ENCODE measurements at regions not wholly inside any gene's neighbourhood (a gene's known extent, or its start where the extent isn't known, plus 50 kb on each side); places are given as distances from the start of the nearest gene placed in this dataset.
"Not testable (repeated sequence)": the region's sequence is repeated elsewhere in the genome, so short reads cannot be mapped to it uniquely, and the experiment has no call there.

GRCh38 chr21:6043430-6044275 is 4477.7 kb upstream of the TPTE start:
- H3K27ac ChIP-seq; DNase-seq (ENCODE audit: low read depth, low spot score); H3K9ac ChIP-seq (ENCODE audit: insufficient read length); H3K4me3 ChIP-seq; H3K36me3 ChIP-seq (ENCODE audit: insufficient read depth, low read length); H3K9me3 ChIP-seq (ENCODE audit: low read depth, low read length): not testable (repeated sequence)

GRCh38 chr21:6044695-6045094 is 4476.7 kb upstream of the TPTE start:
- H3K4me3 ChIP-seq; H3K9ac ChIP-seq (ENCODE audit: insufficient read length); H3K9me3 ChIP-seq (ENCODE audit: low read depth, low read length): not testable (repeated sequence)

GRCh38 chr21:6049930-6050329 is 4471.5 kb upstream of the TPTE start:
- not testable (repeated sequence) for H3K4me3 ChIP-seq; H3K9ac ChIP-seq (ENCODE audit: insufficient read length); DNase-seq (ENCODE audit: low read depth, low spot score); H3K27ac ChIP-seq; H3K9me3 ChIP-seq (ENCODE audit: low read depth, low read length); H3K36me3 ChIP-seq (ENCODE audit: insufficient read depth, low read length)

More at GRCh38 chr21:6044695-6045094, 4476.7 kb upstream of the TPTE start:
- not testable (repeated sequence) for H3K36me3 ChIP-seq (ENCODE audit: insufficient read depth, low read length); H3K27ac ChIP-seq; DNase-seq (ENCODE audit: low read depth, low spot score)

GRCh38 chr21:6052109-6052508 is 4469.3 kb upstream of the TPTE start:
- not testable (repeated sequence) for H3K27ac ChIP-seq; H3K36me3 ChIP-seq (ENCODE audit: insufficient read depth, low read length); H3K9me3 ChIP-seq (ENCODE audit: low read depth, low read length); DNase-seq (ENCODE audit: low read depth, low spot score); H3K4me3 ChIP-seq; H3K9ac ChIP-seq (ENCODE audit: insufficient read length)

GRCh38 chr21:6053145-6053544 is 4468.2 kb upstream of the TPTE start:
- not testable (repeated sequence) for H3K36me3 ChIP-seq (ENCODE audit: insufficient read depth, low read length); H3K27ac ChIP-seq; H3K4me3 ChIP-seq; H3K9me3 ChIP-seq (ENCODE audit: low read depth, low read length); DNase-seq (ENCODE audit: low read depth, low spot score); H3K9ac ChIP-seq (ENCODE audit: insufficient read length)

GRCh38 chr21:6058997-6059396 is 4462.4 kb upstream of the TPTE start:
- H3K36me3 ChIP-seq (ENCODE audit: insufficient read depth, low read length); H3K9ac ChIP-seq (ENCODE audit: insufficient read length); H3K27ac ChIP-seq; DNase-seq (ENCODE audit: low read depth, low spot score); H3K4me3 ChIP-seq; H3K9me3 ChIP-seq (ENCODE audit: low read depth, low read length): not testable (repeated sequence)

GRCh38 chr21:6060054-6060681 is 4461.2 kb upstream of the TPTE start:
- not testable (repeated sequence) for H3K27ac ChIP-seq; H3K4me3 ChIP-seq; H3K9ac ChIP-seq (ENCODE audit: insufficient read length); DNase-seq (ENCODE audit: low read depth, low spot score); H3K36me3 ChIP-seq (ENCODE audit: insufficient read depth, low read length); H3K9me3 ChIP-seq (ENCODE audit: low read depth, low read length)

- H3K4me3 ChIP-seq; H3K36me3 ChIP-seq (ENCODE audit: insufficient read depth, low read length); DNase-seq (ENCODE audit: low read depth, low spot score); H3K9me3 ChIP-seq (ENCODE audit: low read depth, low read length); H3K9ac ChIP-seq (ENCODE audit: insufficient read length); H3K27ac ChIP-seq: not testable (repeated sequence)
Measured at GRCh38 chr21:6066320-6066985, 4454.9 kb upstream of the TPTE start.

- not testable (repeated sequence) for H3K4me3 ChIP-seq; H3K36me3 ChIP-seq (ENCODE audit: insufficient read depth, low read length); H3K9ac ChIP-seq (ENCODE audit: insufficient read length); DNase-seq (ENCODE audit: low read depth, low spot score); H3K9me3 ChIP-seq (ENCODE audit: low read depth, low read length); H3K27ac ChIP-seq
Measured at GRCh38 chr21:6068098-6068831, 4453.1 kb upstream of the TPTE start.

GRCh38 chr21:6070213-6070612 is 4451.2 kb upstream of the TPTE start:
- H3K4me3 ChIP-seq; H3K27ac ChIP-seq; H3K9me3 ChIP-seq (ENCODE audit: low read depth, low read length); H3K9ac ChIP-seq (ENCODE audit: insufficient read length); DNase-seq (ENCODE audit: low read depth, low spot score); H3K36me3 ChIP-seq (ENCODE audit: insufficient read depth, low read length): not testable (repeated sequence)

GRCh38 chr21:6072691-6073090 is 4448.7 kb upstream of the TPTE start:
- not testable (repeated sequence) for H3K36me3 ChIP-seq (ENCODE audit: insufficient read depth, low read length); H3K4me3 ChIP-seq; H3K9ac ChIP-seq (ENCODE audit: insufficient read length); DNase-seq (ENCODE audit: low read depth, low spot score); H3K27ac ChIP-seq; H3K9me3 ChIP-seq (ENCODE audit: low read depth, low read length)

GRCh38 chr21:6073993-6074705 is 4447.2 kb upstream of the TPTE start:
- DNase-seq (ENCODE audit: low read depth, low spot score); H3K4me3 ChIP-seq; H3K9ac ChIP-seq (ENCODE audit: insufficient read length); H3K27ac ChIP-seq; H3K36me3 ChIP-seq (ENCODE audit: insufficient read depth, low read length); H3K9me3 ChIP-seq (ENCODE audit: low read depth, low read length): not testable (repeated sequence)

- H3K9ac ChIP-seq (ENCODE audit: insufficient read length); H3K9me3 ChIP-seq (ENCODE audit: low read depth, low read length); DNase-seq (ENCODE audit: low read depth, low spot score); H3K27ac ChIP-seq; H3K36me3 ChIP-seq (ENCODE audit: insufficient read depth, low read length); H3K4me3 ChIP-seq: not testable (repeated sequence)
Measured at GRCh38 chr21:6074935-6075334, 4446.4 kb upstream of the TPTE start.

Measured in SK-N-MC (cell line).